ENCODE measurements at regions not wholly inside any gene's neighbourhood (a gene's known extent, or its start where the extent isn't known, plus 50 kb on each side); places are given as distances from the start of the nearest gene placed in this dataset.

GRCh38 chr1:101407505-101408211, 170.8 kb downstream of the S1PR1 start:
- intact Hi-C loops (cut with DNase I): no loop called here
- 56 to 75% (median 68%) methylated on average over 2 of the region's 2 CpGs for WGBS, 4 donors
- peaks cover 0 to 9% (median 0%) of the 10 kb centered on the region in 12 donors for H3K9me3 ChIP-seq
- no peaks in the 10 kb centered on the region for H3K4me1 ChIP-seq
- ATAC-seq (no peak), DNase-seq (no peak)
- H3K27me3 ChIP-seq: peaks cover 0 to 4% (median 0%) of the 10 kb centered on the region in 9 donors
- H3K27ac ChIP-seq: no peak overlapping the region
- no peak overlapping the region for H3K4me3 ChIP-seq
- H3K36me3 ChIP-seq: no peaks in the 10 kb centered on the region
- TF ChIP-seq POLR2A (IDR thresholded peaks at IDR 0.05) (no peak), CTCF (IDR thresholded peaks at IDR 0.05) (no peak)

DNA sequence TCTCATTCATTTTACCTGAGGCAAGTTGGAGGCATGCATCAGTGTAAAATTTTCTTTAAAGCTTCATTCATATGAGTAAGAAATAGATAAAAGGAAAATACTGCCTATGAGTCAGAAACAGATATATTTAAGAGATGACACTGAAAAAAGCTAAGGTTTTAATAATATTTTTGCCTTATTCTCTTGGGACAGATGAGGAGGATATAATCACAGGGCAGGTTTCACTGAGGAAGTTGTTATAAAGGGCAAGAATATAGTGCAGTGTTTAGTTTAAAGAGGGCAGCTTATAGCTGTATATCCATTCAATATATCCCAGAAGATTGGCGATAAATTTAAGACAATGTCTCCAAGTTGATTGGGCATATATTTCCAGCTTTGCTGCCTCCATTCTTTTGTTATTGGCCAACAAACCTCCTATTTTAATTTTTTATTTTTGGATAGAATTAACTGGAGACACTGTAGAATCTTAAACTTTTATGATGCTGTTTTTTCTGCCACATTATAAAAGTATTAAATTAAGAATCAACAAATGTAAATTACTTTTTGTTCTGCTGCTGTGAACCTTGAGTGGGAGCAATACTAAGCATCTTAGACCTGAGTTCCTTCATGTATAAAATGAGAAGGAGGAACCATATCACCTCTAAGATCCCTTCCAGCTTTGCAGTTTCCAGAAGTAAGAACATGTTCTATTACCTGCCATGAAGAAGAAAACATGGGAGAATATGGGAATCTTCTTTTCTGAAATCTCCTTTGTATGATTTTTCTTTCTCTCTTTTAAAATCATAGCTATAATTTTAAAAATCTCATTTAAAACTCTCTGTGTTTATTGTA, 171.6 kb downstream of the S1PR1 start:
- 95 to 99% (median 97%) methylated on average over 1 of the region's 1 CpG for WGBS, 4 donors
- intact Hi-C loops (cut with DNase I): no loop called here
- Histone ChIP-seq H3K4me3 (no peak overlapping the region), H3K27ac (no peak overlapping the region), H3K4me1 (no peaks in the 10 kb centered on the region), H3K36me3 (no peaks in the 10 kb centered on the region), H3K9me3 (peaks cover 0 to 9% (median 0%) of the 10 kb centered on the region in 12 donors), H3K27me3 (peaks cover 0 to 4% (median 0%) of the 10 kb centered on the region in 9 donors)
- DNase-seq (no peak), ATAC-seq (no peak)
- TF ChIP-seq CTCF (IDR thresholded peaks at IDR 0.05) (no peak), POLR2A (IDR thresholded peaks at IDR 0.05) (no peak)

DNA sequence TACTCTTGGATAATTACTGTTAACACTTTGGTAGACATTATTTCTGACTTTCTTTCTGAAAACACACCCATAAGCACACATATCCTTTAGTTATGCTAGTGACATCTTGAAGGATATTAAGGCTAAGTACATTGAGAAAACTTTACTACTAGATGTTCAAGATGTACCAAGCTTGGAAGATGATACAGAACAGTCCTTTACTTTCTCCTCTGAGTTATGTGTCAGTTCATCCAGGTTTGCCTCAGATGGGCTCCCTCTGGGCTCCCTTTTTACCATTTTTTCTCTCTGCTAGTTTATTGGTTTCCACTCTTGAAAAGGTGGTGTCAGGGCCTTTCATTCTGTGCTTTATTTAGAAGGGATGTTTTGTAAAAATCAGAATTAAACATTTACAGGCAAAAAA, 172.3 kb downstream of the S1PR1 start:
- Histone ChIP-seq H3K36me3 (no peaks in the 10 kb centered on the region), H3K4me1 (no peaks in the 10 kb centered on the region), H3K4me3 (no peak overlapping the region), H3K9me3 (peaks cover 0 to 9% (median 0%) of the 10 kb centered on the region in 12 donors), H3K27me3 (peaks cover 0 to 4% (median 0%) of the 10 kb centered on the region in 9 donors), H3K27ac (no peak overlapping the region)
- no peak for TF ChIP-seq POLR2A (IDR thresholded peaks at IDR 0.05)
- TF ChIP-seq CTCF (IDR thresholded peaks at IDR 0.05): no peak
- no peak for DNase-seq
- ATAC-seq: no peak
- intact Hi-C loops (cut with DNase I): no loop called here

All from heart left ventricle (tissue), 16 donors.